Muscle of back (tissue), 3 donors: ENCODE measurements at regions not wholly inside any gene's neighbourhood (a gene's known extent, or its start where the extent isn't known, plus 50 kb on each side); places are given as distances from the start of the nearest gene placed in this dataset.

ENCODE experiments used
- DNase-seq, 3 donors: peaks; one replicate each; pipeline versions ENCODE4 v3.0.0 to v3.0.0-alpha.2; 2013

DNA sequence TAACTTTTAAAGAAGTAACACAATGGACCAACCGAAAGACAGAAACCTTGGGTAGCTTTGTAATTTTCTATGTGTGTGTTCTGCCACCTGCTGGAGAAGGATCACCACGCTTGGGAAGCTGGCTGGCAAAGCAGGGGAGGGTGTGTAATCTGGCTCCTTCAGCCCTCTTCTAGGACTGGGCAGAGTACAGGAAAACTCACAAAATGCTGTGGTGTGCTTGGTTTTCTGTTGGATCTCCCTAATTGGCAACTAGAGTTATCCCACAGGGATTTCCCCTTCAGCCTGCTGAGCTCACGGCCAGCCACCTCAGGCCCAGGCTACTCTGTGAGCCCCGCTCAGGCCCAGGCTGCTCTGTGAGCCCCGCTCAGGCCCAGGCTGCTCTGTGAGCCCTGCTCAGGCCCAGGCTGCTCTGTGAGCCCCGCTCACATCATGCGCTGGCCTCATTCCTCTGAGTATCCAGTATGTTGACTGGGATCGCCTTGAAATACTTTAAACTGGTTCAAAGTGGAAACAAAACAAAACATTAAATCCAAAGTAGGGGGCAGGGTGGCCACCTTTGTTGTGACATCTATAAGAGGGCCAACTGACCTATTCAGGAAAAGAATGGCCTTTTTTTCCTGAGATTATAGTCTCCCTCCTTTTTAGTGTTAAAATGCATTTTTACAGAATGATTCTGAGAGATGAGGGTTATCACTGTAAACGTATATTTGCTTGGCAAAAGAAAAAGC is 52.0 kb upstream of the RNU6-8 start:
- peak; percentile 69 to 88 (median 80) for DNase-seq

DNA sequence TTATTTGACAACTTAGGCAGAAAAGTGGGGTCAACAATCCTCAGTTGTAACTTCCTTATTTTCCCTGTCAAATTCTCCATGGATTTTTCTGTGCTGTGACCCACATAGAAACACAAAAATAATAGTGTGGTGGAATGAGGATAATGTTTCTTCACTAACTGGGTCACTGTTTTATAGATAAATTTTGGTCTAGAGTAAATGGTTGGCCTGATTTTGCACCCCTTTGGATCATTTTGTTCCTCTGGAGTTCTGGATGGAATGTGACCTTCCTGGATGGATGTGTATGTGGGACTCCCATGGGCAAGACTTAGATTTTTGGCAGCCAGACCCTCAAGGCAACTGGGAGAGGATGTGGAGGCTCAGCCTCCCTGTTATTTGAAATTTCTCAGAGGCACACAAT is 52.7 kb upstream of the RNU6-8 start:
- peak in 1 of 3 donors; percentile 50 for DNase-seq

DNA sequence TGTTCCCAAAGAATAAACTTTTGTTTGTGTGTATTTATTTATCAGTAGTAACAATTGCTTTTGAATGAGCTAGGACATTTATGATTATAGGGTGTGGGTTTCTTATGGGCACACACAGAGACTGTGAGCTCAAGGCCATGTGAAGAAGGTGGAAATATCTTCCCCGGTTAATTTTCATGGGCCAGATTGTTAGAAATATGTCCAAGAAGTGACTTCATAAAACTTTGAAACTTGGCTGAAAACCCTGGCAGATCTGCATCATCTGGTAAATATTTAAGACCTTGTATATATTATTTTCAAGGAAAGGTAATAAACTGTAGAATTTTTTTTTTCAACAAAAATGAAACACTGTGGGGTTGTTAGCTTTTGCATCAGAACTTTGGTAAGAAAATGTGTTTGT is 53.5 kb upstream of the RNU6-8 start:
- DNase-seq: peak in 2 of 3 donors; percentile 66 to 83

DNA sequence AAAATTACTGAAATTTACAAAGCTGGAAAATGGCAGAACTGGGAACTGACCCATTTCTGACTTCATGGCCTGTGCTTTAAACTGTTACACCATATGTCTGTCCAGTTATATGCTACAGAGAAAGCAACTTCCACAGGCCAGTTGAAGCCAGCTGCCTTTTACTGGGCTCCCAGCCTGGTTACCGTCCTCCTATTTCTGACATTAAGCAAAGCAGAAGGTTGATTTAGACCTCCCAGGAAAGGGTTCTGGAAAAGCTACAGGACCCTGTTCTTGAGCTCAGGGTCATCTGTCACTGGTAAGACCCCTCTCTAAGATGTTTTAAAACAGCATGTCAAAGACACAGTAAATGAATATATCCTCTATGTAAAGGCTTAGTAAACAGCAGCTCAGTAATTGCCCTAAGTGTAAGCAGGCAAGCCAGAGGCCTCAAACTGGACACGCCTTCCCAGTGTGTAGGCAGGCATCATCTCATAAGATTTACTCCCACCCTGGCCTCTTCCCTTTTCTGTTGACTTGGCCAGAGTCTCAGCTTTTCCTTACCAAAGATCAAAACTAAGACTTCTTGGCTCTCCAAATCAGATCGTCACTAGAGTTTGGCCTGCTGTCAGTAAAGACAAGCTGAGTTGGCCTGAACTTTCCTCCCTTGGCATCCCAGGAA is 55.4 kb upstream of the RNU6-8 start:
- peak in 2 of 3 donors; percentile 55 to 70 for DNase-seq

DNA sequence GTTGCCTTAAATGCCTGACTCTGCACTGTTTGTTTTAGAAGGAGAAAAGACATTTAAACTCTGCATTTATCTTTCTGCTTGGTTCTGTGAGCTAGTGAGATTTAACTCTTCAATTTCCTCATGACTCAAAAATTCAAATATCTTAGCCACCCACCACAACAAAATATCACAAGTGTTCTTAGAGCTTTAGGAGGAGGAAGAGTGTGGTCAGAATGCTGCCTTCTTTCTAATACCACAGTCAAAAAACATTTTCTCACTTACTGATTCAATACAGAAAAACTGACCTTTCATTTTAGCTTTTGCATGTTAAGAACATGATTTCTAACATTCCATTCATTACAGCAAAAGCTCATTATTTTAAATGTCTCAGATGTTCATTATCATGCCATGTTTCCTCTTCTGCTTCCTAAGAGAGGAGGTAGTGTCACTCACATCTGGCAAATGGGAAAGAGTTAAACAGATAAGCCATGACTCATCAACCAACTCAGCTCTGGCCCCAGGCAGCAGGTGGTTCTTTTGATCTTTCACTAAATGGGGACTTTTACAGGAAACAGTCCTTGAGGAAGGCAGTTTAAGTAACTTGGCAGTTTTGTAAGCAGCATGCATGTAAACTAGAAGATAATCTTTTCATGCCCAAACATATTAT is 56.4 kb upstream of the RNU6-8 start:
- DNase-seq: no peak

DNA sequence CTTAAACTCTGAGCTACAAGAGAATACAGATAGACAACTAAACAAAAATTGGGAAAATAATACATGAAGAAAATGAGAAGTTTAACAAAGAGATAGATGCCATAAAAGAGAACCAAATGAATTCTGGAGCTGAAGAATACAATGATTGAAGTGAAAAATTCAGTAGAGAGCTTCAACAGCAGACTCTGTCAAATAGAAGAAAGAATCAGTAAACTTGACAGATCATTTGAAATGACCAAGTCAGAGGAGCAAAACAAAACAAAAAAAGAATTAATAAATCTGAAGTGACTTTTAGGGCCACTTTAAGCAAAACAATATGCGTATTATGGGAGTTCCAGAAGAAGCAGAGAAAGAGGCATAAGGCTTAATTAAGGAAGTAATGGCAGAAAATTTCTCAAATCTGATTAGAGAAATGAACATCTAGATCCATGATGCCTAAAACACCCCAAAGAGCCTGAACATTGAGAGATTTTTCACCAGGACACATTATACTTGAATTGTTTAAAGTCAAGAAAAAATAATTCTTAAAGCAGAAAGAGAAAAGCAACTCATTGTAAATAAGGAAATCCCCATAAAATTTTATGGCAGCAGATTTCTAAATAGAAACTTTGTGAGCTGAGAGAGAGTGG is 61.0 kb upstream of the RNU6-8 start:
- no peak for DNase-seq

DNA sequence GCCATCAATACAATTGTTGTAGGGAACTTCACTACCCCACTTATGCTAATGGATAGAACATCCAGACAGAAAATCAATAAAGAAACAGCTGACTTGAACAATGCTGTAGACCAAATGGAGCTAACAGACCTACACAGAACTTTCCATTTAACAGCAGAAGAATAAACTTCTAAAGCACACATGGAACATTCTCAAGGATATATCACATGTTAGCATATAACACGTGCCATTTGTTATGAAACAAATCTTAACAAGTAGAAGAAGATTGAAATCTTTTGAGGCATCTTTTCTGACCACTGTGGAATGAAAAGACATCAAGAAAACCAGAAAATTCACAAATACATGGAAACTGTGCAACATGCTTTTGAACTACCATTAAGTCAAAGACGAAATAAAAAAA is 62.5 kb upstream of the RNU6-8 start:
- no peak for DNase-seq

DNA sequence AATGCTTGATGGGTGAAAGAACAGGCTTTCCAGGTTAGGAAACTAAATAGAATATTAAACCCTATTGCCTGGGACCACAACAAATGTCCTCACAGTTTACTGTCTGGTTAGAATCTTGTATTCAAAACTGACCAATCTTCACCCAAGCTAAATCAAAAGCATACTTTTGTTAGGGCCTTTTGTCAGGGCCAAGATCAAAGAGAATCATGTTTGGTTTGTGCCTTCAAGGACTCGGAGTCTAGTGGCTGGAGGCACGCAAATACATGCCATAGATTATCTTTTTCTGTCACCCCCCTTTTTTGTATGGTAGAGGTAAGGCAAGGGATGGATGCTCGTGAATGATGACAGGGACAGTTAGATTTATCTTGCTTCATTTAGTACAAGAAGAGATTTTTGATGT is 51.1 kb upstream of the AKAP6 start:
- no peak for DNase-seq
